ENCODE measurements at regions not wholly inside any gene's neighbourhood (a gene's known extent, or its start where the extent isn't known, plus 50 kb on each side); places are given as distances from the start of the nearest gene placed in this dataset.

- intact Hi-C loops (cut with micrococcal nuclease) = no loop called here
- ChIA-PET POLR2A (no interaction called here), CTCF (no interaction called here)
Measured at GRCh38 chr18:27865431-27865830, 311.5 kb downstream of the CDH2 start.

More at GRCh38 chr18:27865431-27865830, 311.5 kb downstream of the CDH2 start:
- no peaks in the 10 kb centered on the region for H3K36me3 ChIP-seq (ENCODE audit: control insufficient read depth in 1 of 2, insufficient read depth in 2 of 2, low read length in 2 of 2)
- ATAC-seq (no peak), DNase-seq (ENCODE audit: low read depth, low spot score) (no peak)
- no peak overlapping the region for H3K27ac ChIP-seq (ENCODE audit: low read depth, low read length)
- no peaks in the 10 kb centered on the region for H3K27me3 ChIP-seq (ENCODE audit: insufficient read depth, low read length)
- no peak for TF ChIP-seq EGR1 (IDR thresholded peaks at IDR 0.05; ENCODE audit: low read depth)
- TF ChIP-seq REST (IDR thresholded peaks at IDR 0.05; ENCODE audit: low read depth) = no peak
- no peak for TF ChIP-seq ZNF274 (IDR thresholded peaks at IDR 0.05; ENCODE audit: low read depth, low read length)
- TF ChIP-seq POLR2A (IDR thresholded peaks at IDR 0.05; ENCODE audit: borderline replicate concordance, extremely low read depth, insufficient read depth, insufficient read length) = no peak
- no peak for TF ChIP-seq TCF7L2 (IDR thresholded peaks at IDR 0.05; ENCODE audit: borderline replicate concordance, extremely low read depth, insufficient read depth, insufficient read length)
- TF ChIP-seq SIN3A (IDR thresholded peaks at IDR 0.05; ENCODE audit: low read depth) = no peak
- no peak for TF ChIP-seq JUND (IDR thresholded peaks at IDR 0.05)
- H3K4me2 ChIP-seq (ENCODE audit: low read length) = no peak overlapping the region
- H3K9me2 ChIP-seq (ENCODE audit: insufficient read depth) = no peaks in the 10 kb centered on the region
- no peaks in the 10 kb centered on the region for H4K20me1 ChIP-seq (ENCODE audit: insufficient read depth)
- no peaks in the 10 kb centered on the region for H3K9me3 ChIP-seq (ENCODE audit: control insufficient read depth in 1 of 2, insufficient read depth in 1 of 2, low read depth in 1 of 2, low read length in 2 of 2)
- H3K79me2 ChIP-seq (ENCODE audit: insufficient read depth, low read length) = no peaks in the 10 kb centered on the region
- BruUV-seq (replicated peaks) = no TSS peak
- RAD21 ChIA-PET (ENCODE audit: low non-redundant PET in 1 of 2, low total read pairs in 2 of 2, uncharacterized antibody in 2 of 2, unreplicated experiment in 2 of 2) = no interaction called here
- H3K9ac ChIP-seq (ENCODE audit: low read length) = no peak overlapping the region
- H2AFZ ChIP-seq (ENCODE audit: low read depth, low read length, poor library complexity, severe bottlenecking) = no peak overlapping the region
- peaks cover 0 to 6% of the 10 kb centered on the region in 2 experiments; a peak in 1 of 4 replicates for H3K4me1 ChIP-seq (ENCODE audit: control insufficient read depth in 1 of 2, insufficient read depth in 2 of 2, low read length in 2 of 2)
- no peak overlapping the region for H3K4me3 ChIP-seq (replicated peaks in 1 of 2; ENCODE audit: low read depth in 1 of 2, low read length in 2 of 2)

Measured in HCT116 (cell line).